NB4 (cell line): ENCODE measurements at regions not wholly inside any gene's neighbourhood (a gene's known extent, or its start where the extent isn't known, plus 50 kb on each side); places are given as distances from the start of the nearest gene placed in this dataset.

Experiments used
- CTCF ChIP-seq: IDR thresholded peaks from one replicate; pipeline ENCODE4 v1.5.1; 2012; ENCODE audit warnings: low read depth, low read length
- MYC ChIP-seq: IDR thresholded peaks from 2 replicates; pipeline ENCODE4 v1.6.1; 2011; ENCODE audit warnings: low read depth, low read length
- POLR2A ChIP-seq: IDR thresholded peaks from 2 replicates; pipeline ENCODE4 v1.6.1; 2011; ENCODE audit warnings: mild to moderate bottlenecking; ENCODE audit not compliant: insufficient read length; ENCODE audit errors: extremely low read depth

- TF ChIP-seq CTCF = no peak
- no peak for TF ChIP-seq MYC
- no peak for TF ChIP-seq POLR2A
These were observed 222.0 kb upstream of the CDH13 start for GRCh38 chr16:82404586-82405315.
